Glomerular visceral epithelial cell (primary cell): ENCODE measurements at regions not wholly inside any gene's neighbourhood (a gene's known extent, or its start where the extent isn't known, plus 50 kb on each side); places are given as distances from the start of the nearest gene placed in this dataset.
"Not testable (repeated sequence)": the region's sequence is repeated elsewhere in the genome, so short reads cannot be mapped to it uniquely, and the experiment has no call there.

ENCODE experiments used
- DNase-seq: peaks from one replicate; pipeline ENCODE4 v3.0.0-alpha.2; 2016; ENCODE audit errors: extremely low spot score

GRCh38 chr7:116377721-116378120 is 121.8 kb upstream of the CAV2 start:
- DNase-seq: no peak

GRCh38 chr7:116380025-116380424 is 119.5 kb upstream of the CAV2 start:
- DNase-seq: no peak

- DNase-seq: no peak
These were observed 117.2 kb upstream of the CAV2 start for GRCh38 chr7:116382375-116382774.

DNA sequence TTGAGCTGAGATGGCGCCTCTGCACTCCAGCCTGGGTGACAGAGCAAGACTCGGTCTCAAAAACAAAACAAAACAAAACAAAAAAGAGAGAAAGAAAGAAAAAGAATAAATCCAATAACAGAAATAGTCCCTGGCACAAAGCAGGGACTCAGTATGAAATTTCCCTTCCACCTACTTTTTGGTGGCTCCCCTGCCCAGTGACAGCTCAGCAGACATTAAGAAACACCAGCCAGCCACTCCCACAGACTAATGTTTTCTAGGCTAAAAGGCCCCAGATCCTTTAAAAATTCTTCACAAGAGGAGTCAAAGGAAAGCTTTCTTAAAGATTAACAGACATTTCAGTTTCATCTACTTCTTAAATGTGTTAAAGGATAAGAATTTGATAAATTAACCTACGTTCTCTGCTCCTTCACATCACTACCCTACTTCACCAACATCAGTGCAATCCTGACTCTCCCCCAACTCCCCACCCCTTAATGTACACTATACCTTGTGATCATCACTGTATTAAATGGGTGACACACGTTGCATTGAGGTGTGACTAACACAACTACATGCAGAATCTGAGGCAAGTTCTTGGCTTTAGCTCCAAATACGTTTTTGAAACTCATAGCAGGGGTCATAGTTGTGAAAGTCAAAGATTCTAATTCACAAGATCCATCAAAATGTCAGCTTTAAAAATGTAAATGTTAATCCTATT is 114.5 kb upstream of the CAV2 start:
- no peak for DNase-seq

GRCh38 chr7:116386674-116387073 is 112.9 kb upstream of the CAV2 start:
- DNase-seq: no peak

- DNase-seq: no peak
These were observed 109.2 kb upstream of the CAV2 start for GRCh38 chr7:116390363-116390762.

GRCh38 chr7:116392806-116393205 is 106.7 kb upstream of the CAV2 start:
- no peak for DNase-seq

DNA sequence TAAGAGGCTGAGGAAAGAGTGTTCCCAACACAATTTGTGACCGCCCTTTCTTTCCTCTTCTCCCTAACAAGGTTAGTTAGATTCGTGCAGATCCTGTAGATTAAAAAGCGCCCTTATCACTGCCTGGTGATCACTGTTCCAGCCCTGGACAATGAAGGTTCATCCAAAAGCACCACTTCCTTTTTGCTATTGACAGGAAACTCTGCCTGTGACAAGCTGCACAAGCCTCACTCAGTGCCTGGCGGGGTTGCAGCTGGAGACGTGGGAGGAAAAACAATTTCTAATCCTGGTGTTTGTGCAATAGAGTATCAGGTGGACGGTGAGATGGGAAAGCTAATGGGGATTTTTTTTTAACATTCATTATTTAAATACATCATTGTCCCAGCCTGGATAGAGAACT is 105.9 kb upstream of the CAV2 start:
- peak; percentile 8 for DNase-seq

DNA sequence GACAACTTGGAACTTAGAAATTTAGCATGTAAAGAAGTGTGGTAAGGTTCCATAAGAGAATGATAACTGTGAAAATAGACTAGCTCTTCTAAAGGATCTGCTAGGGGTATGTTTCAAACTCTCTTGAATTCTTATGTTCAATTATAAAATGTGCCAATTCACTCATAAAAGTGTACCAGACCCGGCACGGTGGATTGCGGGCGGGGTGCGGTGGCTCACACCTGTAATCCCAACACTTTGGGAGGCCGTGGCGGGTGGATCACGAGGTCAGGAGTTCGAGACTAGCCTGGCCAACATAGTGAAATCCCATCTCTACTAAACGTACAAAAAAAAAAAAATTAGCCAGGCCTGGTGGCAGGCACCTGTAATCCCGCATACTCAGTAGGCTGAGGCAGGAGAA is 105.4 kb upstream of the CAV2 start:
- no peak for DNase-seq

DNA sequence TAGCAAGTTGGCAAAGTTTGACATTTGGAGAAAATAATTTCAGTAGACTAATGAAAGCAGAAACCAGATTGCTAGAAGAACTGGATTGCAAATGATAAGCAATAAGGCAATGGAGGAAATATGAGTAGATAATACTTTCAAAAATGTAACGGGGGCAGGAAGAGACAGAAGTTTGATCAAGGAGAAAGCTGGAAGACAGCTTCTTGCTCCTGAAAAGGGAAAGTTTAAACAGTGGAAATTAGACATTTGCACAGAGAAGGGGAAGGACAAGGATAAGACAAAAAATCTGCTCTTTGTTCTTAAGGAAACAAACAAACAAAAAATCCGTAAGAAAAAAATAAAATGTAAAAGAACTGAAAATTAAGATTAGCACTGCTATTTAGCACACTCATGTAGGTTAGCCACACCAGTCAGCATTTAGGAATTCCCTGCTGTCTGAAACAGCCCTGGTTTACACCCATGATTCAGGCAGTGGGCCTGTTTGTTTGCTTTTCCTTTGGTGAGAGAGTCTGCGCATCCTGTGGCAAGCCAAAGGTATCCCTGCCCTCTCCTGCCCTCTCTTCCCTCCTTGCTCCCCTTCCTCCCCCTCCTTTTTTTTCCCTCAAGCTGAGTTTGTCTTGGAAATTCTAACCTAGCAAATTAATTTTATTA is 104.3 kb upstream of the CAV2 start:
- peak; percentile 76 for DNase-seq

- DNase-seq: no peak
These were observed 100.9 kb upstream of the CAV2 start for GRCh38 chr7:116398672-116399071.

GRCh38 chr7:116399819-116400218 is 99.7 kb upstream of the CAV2 start:
- DNase-seq: peak; percentile 58

DNA sequence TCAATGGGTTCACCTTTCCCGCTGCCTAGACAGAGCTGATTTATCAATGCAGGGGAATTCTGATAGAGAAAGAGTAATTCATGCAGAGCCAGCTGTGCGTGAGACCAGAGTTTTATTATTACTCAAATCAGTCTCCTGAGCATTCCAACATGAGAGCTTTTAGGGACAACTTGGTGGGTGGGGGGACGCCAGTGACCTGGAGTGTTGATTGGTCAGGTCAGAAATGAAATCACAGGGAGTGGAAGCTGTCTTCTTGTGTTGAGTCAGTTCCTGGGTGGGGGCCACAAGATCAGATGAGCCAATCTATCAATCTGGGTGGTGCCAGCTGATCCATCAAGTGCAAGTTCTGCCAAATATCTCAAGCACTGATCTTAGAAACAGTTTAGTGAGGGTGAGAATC is 99.0 kb upstream of the CAV2 start:
- DNase-seq: no peak

GRCh38 chr7:116401711-116402110 is 97.8 kb upstream of the CAV2 start:
- DNase-seq: no peak

- no peak for DNase-seq
These were observed 96.3 kb upstream of the CAV2 start for GRCh38 chr7:116403265-116403664.

DNA sequence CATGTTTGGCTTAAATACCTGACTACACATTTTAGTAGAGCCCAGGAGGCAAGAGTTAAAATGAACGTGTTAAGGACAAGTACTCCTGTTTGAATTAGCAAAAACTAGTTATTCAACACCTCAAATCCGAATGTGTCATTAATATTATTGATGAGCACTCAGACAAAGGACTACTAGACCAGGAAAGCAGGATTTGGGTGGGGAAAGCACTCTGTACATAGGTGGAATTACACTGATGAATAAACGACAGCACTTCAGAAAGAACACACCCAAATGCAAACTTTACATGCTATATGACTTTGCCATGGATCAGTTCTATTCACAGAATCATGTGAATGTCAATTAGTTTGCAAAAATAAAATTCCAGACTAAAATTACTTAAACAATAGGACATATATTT is 95.1 kb upstream of the CAV2 start:
- no peak for DNase-seq

DNA sequence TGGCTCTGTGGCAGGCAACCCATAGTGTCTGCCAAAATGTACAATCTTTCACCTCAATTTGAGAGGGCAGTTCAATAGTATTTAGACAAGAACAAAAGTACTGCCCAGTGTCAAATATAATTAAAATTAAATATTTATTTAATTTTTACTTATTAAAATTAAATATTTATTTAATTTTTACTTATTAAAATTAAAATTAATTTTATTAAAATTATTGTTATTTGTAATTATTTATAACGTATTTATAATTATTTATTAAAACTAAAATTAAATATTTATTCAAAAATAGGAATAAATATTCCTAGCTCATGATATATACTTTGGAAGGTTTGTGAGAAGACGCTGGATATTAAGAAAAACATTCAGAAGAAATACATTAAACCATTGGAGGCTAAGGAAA is 93.7 kb upstream of the CAV2 start:
- DNase-seq: no peak

DNA sequence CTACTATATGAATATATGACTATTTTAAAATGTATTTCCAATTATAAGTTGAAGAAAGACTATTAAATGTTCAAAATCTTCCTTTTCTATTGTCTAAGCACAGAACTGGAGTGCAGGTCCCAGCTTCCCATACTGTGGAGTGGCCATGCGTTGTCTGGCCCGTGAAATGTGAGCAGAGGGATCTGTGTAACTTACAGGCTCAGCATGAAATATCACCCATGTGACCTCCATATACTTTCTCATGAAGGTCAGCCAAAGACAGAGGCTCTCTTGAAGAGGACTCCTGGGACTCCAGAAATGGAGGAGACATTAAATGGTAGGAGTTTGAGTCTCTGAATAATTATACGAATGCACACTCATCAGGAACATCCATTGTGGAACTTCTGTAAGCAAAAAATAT is 92.4 kb upstream of the CAV2 start:
- DNase-seq: no peak

DNA sequence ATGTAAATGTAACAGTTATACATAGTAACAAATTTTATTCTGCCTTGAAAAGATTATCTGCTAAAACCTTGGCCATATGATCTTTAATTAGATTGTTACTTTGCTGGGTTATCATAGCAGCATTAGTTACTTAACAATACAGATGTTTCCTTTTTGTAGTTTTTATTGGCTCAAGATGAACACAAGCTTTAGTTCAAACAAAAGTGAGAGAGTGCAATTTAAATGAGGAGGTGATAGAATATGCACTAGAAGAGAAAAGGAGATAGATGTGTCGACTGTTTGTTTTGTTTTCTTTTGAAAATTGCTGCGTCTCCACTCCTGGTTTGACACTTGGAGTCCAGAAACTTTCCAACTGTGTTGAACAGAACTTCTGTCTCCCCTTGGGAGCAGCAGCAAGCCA is 91.4 kb upstream of the CAV2 start:
- DNase-seq: no peak

- DNase-seq: not testable (repeated sequence)
These were observed 90.6 kb upstream of the CAV2 start for GRCh38 chr7:116408831-116409453.

- not testable (repeated sequence) for DNase-seq
These were observed 88.8 kb upstream of the CAV2 start for GRCh38 chr7:116410694-116411093.

- DNase-seq: no peak
These were observed 81.8 kb upstream of the CAV2 start for GRCh38 chr7:116417593-116418345.

- DNase-seq: no peak
These were observed 81.0 kb upstream of the CAV2 start for GRCh38 chr7:116418524-116418923.
